Activated CD8-positive, alpha-beta T cell treated with anti-CD3 and anti-CD28 coated beads for 36 hours (primary cell): ENCODE measurements at regions not wholly inside any gene's neighbourhood (a gene's known extent, or its start where the extent isn't known, plus 50 kb on each side); places are given as distances from the start of the nearest gene placed in this dataset.

ENCODE experiments used
- ATAC-seq: fragments of 200-7000 bp; cut with Tn5 transposase; one replicate; pipeline ENCODE4 v1.10.0; 2021; ENCODE audit warnings: mild to moderate bottlenecking, moderate library complexity
- CTCF ChIA-PET: fragments of 350-600 bp; sonication (Branson Sonifier 250); formaldehyde crosslinking; loops from one replicate; lab custom pipeline; 2021; ENCODE audit warnings: antibody characterized with exemption; lab: Charles Lee
- POLR2A ChIA-PET: fragments of 350-600 bp; sonication (Branson Sonifier 250); formaldehyde crosslinking; loops from one replicate; lab custom pipeline; 2021; ENCODE audit warnings: antibody characterized with exemption; lab: Charles Lee
- DNase-seq: peaks from one replicate; pipeline ENCODE4 v3.0.0-alpha.2; 2020
- H3K27ac Mint-ChIP-seq: one replicate; pipeline ENCODE4 v1.8.0; 2021; ENCODE audit warnings: mild to moderate bottlenecking, mixed read lengths
- H3K27me3 Mint-ChIP-seq: one replicate; pipeline ENCODE4 v1.8.0; 2021; ENCODE audit warnings: mixed read lengths
- H3K36me3 Mint-ChIP-seq: one replicate; pipeline ENCODE4 v1.8.0; 2021; ENCODE audit warnings: low read depth, mixed read lengths
- H3K4me1 Mint-ChIP-seq: one replicate; pipeline ENCODE4 v1.8.0; 2021; ENCODE audit warnings: low read depth, mixed read lengths
- H3K4me3 Mint-ChIP-seq: one replicate; pipeline ENCODE4 v1.8.0; 2021; ENCODE audit warnings: mild to moderate bottlenecking, moderate library complexity, mixed read lengths
- H3K9me3 Mint-ChIP-seq: one replicate; pipeline ENCODE4 v1.8.0; 2021; ENCODE audit warnings: mixed read lengths
- CTCF ChIP-seq: fragments of 200-600 bp; IDR thresholded peaks from one replicate; pipeline ENCODE4 v1.8.0; 2022; ENCODE audit warnings: antibody characterized with exemption, mild to moderate bottlenecking
- intact Hi-C: fragments of 100-400 bp; cut with micrococcal nuclease; formaldehyde crosslinking; loops from one replicate; pipeline ENCODE4 v1.10.0; 2022

DNA sequence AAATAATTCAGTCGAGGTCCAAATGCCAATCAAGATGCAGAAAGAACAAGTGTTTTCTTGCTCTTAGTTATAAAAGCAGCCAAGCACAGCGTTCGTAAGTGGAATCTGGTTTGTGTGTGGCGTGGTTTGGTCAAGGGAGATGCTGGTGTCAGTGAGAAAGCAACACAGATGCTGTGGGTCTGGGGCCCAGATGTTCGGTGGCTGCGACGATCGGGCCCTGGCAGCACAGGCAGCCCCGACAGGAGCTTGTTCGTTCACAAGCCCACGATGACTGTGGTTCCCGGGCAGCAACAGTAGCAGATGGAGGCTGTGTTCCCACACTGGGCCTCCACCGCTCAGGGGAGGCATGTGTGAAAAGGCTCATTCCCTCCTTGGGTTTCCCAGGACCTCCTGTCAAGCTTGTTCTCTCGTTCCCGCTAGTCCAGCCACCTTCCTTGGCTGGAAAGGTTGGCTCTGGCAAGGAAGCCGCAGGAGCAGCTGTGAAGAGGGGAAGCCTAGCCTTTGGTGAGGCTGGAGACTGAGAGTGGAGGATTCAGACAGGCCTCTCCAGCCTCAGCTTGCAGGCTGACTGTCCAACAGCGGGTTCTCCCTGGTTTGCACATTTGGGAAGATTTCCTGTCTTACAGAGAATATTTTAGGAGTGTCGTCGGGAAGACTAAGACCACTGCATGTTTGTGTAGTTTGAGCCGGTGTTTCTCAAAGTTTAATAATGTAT lies 304.7 kb downstream of the QKI start:
- ATAC-seq (no peak), DNase-seq (no peak)
- H3K27ac Mint-ChIP-seq, result no peak overlapping the region
- TF ChIP-seq CTCF, result no peak
- H3K27me3 Mint-ChIP-seq, result peaks cover 2% of the 10 kb centered on the region
- H3K36me3 Mint-ChIP-seq, result no peaks in the 10 kb centered on the region
- CTCF ChIA-PET, result no interaction called here
- no peak overlapping the region for H3K4me3 Mint-ChIP-seq
- POLR2A ChIA-PET, result no interaction called here
- intact Hi-C loops, result no loop called here
- H3K4me1 Mint-ChIP-seq, result no peaks in the 10 kb centered on the region
- no peaks in the 10 kb centered on the region for H3K9me3 Mint-ChIP-seq

DNA sequence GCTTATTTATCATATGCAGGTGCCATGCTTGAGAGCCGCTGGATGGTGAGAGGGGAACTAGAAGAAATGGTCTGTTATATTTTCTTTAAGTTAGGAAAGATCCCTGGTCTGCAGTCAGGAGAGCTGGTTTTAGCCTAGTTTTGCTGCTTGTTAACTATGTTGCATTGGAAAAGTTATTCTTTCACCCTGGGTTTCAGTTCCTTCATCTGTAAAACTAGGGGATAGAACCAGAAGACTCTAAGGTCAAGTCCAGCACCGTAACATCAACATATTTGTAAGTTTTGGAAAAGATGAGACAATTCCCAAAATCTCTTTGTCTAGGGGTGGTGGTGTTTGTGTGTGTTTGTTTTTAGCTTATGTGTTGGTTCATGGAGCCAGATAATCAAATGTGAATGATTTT lies 304.0 kb downstream of the QKI start:
- DNase-seq (no peak), ATAC-seq (no peak)
- intact Hi-C loops, result no loop called here
- Mint-ChIP-seq H3K27ac (no peak overlapping the region), H3K4me1 (no peaks in the 10 kb centered on the region), H3K4me3 (no peak overlapping the region), H3K36me3 (no peaks in the 10 kb centered on the region), H3K27me3 (peaks cover 2% of the 10 kb centered on the region), H3K9me3 (no peaks in the 10 kb centered on the region)
- no peak for TF ChIP-seq CTCF
- POLR2A ChIA-PET, result no interaction called here
- CTCF ChIA-PET, result no interaction called here

DNA sequence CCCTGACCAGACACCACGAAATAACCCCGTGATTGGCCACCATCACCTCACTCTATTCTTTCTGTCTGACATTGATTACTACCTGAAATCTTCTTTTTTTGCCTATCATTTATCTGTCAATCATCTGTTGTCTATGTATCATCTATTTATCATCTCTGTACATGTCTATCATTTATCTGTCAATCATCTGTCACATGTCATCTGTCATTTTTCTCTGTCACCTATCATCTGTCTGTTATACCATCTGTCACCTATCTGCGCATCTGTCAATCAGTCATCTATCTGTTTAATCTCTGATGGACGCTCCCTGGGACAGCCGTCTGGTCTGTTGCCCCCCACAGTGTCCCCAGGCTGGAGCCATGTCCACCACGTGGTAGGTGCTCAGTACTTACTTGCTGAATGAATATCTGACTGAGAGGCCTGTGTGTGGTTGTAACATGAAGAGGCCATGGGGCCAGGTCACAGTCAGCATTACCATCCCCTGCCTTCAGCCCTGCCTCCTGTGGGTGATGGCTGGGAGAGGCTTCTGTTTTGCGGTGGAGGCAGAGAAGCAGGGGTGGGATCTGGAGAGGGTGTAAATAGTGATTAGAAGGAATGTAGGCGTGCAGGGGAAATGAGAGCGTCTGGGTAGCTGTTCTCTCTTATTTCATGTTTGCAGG lies 302.7 kb downstream of the QKI start:
- H3K4me3 Mint-ChIP-seq, result no peak overlapping the region
- intact Hi-C loops, result no loop called here

DNA sequence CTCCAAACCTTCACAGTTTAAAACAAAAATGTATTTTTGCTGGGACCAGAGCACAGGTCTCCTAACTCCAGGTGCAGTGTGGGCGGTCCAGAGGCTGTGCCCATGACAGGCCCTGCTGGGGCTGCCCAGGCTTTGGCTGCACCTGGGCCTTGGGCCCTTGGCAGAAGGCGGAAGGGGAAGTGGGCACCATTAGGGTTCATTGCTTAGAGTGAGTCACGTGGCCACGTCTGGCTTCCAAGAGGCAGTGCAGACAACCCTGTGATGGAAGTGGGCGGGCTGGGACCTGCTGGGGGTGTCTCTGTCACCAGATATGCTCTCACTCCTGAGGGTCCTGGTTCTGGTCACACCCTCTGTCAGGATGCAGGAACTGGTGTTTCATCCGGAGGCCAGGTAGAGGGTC lies 302.2 kb downstream of the QKI start:
- DNase-seq (no peak), ATAC-seq (no peak)
- no peaks in the 10 kb centered on the region for H3K9me3 Mint-ChIP-seq
- intact Hi-C loops, result no loop called here
- H3K4me3 Mint-ChIP-seq, result no peak overlapping the region
- H3K4me1 Mint-ChIP-seq, result peaks cover 2% of the 10 kb centered on the region
- peaks cover 2% of the 10 kb centered on the region for H3K27me3 Mint-ChIP-seq
- TF ChIP-seq CTCF, result no peak
- no peak overlapping the region for H3K27ac Mint-ChIP-seq
- no peaks in the 10 kb centered on the region for H3K36me3 Mint-ChIP-seq
- POLR2A ChIA-PET, result no interaction called here
- CTCF ChIA-PET, result no interaction called here

More for the DNA sequence above, 302.7 kb downstream of the QKI start:
- no peaks in the 10 kb centered on the region for H3K36me3 Mint-ChIP-seq
- H3K9me3 Mint-ChIP-seq, result no peaks in the 10 kb centered on the region
- TF ChIP-seq CTCF, result no peak
- H3K27ac Mint-ChIP-seq, result no peak overlapping the region
- ChIA-PET CTCF (no interaction called here), POLR2A (no interaction called here)
- peaks cover 2% of the 10 kb centered on the region for H3K4me1 Mint-ChIP-seq
- ATAC-seq, result no peak
- no peak for DNase-seq
- peaks cover 2% of the 10 kb centered on the region for H3K27me3 Mint-ChIP-seq

GRCh38 chr6:163715846-163716245 lies 301.3 kb downstream of the QKI start:
- H3K4me3 Mint-ChIP-seq, result no peak overlapping the region
- DNase-seq, result no peak
- H3K9me3 Mint-ChIP-seq, result no peaks in the 10 kb centered on the region
- intact Hi-C loops, result no loop called here
- H3K27me3 Mint-ChIP-seq, result peaks cover 2% of the 10 kb centered on the region
- no peak overlapping the region for H3K27ac Mint-ChIP-seq
- peaks cover 2% of the 10 kb centered on the region for H3K4me1 Mint-ChIP-seq
- TF ChIP-seq CTCF, result no peak
- ATAC-seq, result no peak
- H3K36me3 Mint-ChIP-seq, result no peaks in the 10 kb centered on the region
- POLR2A ChIA-PET, result interaction anchor here (0.6 kb wide), 1 partner anchor 457 kb away, joined by 4 read pairs; no protein-coding TSS in a partner anchor
- CTCF ChIA-PET, result no interaction called here
